HPDE6-E6E7 (cell line): ENCODE measurements at regions not wholly inside any gene's neighbourhood (a gene's known extent, or its start where the extent isn't known, plus 50 kb on each side); places are given as distances from the start of the nearest gene placed in this dataset.

Source experiments
- DNase-seq: peaks from one replicate; pipeline ENCODE4 v3.0.0; 2011; ENCODE audit warnings: missing footprints; ENCODE audit errors: extremely low spot score

GRCh38 chr3:22587446-22587845, 615.7 kb upstream of the UBE2E2 start:
- DNase-seq, result no peak

- no peak for DNase-seq
Measured at GRCh38 chr3:22593638-22594037, 609.5 kb upstream of the UBE2E2 start.

- no peak for DNase-seq
Measured at GRCh38 chr3:22594990-22595389, 608.1 kb upstream of the UBE2E2 start.

- DNase-seq, result no peak
Measured at GRCh38 chr3:22606461-22606860, 596.7 kb upstream of the UBE2E2 start.

GRCh38 chr3:22606938-22607337, 596.2 kb upstream of the UBE2E2 start:
- no peak for DNase-seq

GRCh38 chr3:22608093-22608492, 595.0 kb upstream of the UBE2E2 start:
- no peak for DNase-seq

- DNase-seq, result no peak
Measured at GRCh38 chr3:22608721-22609120, 594.4 kb upstream of the UBE2E2 start.

GRCh38 chr3:22609139-22609538, 594.0 kb upstream of the UBE2E2 start:
- DNase-seq, result no peak

- DNase-seq, result no peak
Measured at GRCh38 chr3:22612927-22613326, 590.2 kb upstream of the UBE2E2 start.

- no peak for DNase-seq
Measured at GRCh38 chr3:22615790-22616189, 587.3 kb upstream of the UBE2E2 start.

GRCh38 chr3:22617372-22617771, 585.8 kb upstream of the UBE2E2 start:
- DNase-seq, result no peak

- DNase-seq, result no peak
Measured at GRCh38 chr3:22620498-22620897, 582.6 kb upstream of the UBE2E2 start.

GRCh38 chr3:22621205-22621809, 581.8 kb upstream of the UBE2E2 start:
- no peak for DNase-seq

GRCh38 chr3:22627993-22628499, 575.1 kb upstream of the UBE2E2 start:
- no peak for DNase-seq

GRCh38 chr3:22632536-22632935, 570.6 kb upstream of the UBE2E2 start:
- no peak for DNase-seq

- DNase-seq, result no peak
Measured at GRCh38 chr3:22634433-22634832, 568.7 kb upstream of the UBE2E2 start.

- no peak for DNase-seq
Measured at GRCh38 chr3:22659651-22660475, 543.3 kb upstream of the UBE2E2 start.

GRCh38 chr3:22660606-22661005, 542.5 kb upstream of the UBE2E2 start:
- no peak for DNase-seq

- DNase-seq, result no peak
Measured at GRCh38 chr3:22661121-22661700, 541.9 kb upstream of the UBE2E2 start.

GRCh38 chr3:22665528-22665927, 537.6 kb upstream of the UBE2E2 start:
- no peak for DNase-seq

- DNase-seq, result no peak
Measured at GRCh38 chr3:22666736-22667135, 536.4 kb upstream of the UBE2E2 start.

- DNase-seq, result no peak
Measured at GRCh38 chr3:22671848-22672247, 531.3 kb upstream of the UBE2E2 start.

GRCh38 chr3:22684739-22685138, 518.4 kb upstream of the UBE2E2 start:
- DNase-seq, result no peak
